HEK293T (cell line): ENCODE measurements at regions not wholly inside any gene's neighbourhood (a gene's known extent, or its start where the extent isn't known, plus 50 kb on each side); places are given as distances from the start of the nearest gene placed in this dataset.

Experiments used
- CTCF ChIA-PET: fragments of 350-600 bp; formaldehyde crosslinking; extraction: SDS; loops from one replicate; lab custom pipeline; 2021; ENCODE audit warnings: antibody characterized with exemption, inconsistent platforms; lab: Yijun Ruan, JAX
- POLR2A ChIA-PET: fragments of 350-600 bp; formaldehyde crosslinking; extraction: SDS; loops from one replicate; lab custom pipeline; 2020; ENCODE audit warnings: antibody characterized with exemption, inconsistent platforms; lab: Yijun Ruan, JAX
- DNase-seq: peaks from one replicate; pipeline ENCODE4 v3.0.0; 2012; ENCODE audit warnings: mixed read lengths; ENCODE audit errors: extremely low spot score
- ARNT ChIP-seq: fragments of 450-650 bp; IDR thresholded peaks from 2 replicates; pipeline ENCODE4 v1.6.1; 2017; ENCODE audit warnings: mild to moderate bottlenecking
- BHLHE40 ChIP-seq: fragments of 450-650 bp; IDR thresholded peaks from 2 replicates; pipeline ENCODE4 v1.6.1; 2016; ENCODE audit warnings: mild to moderate bottlenecking, moderate library complexity, borderline replicate concordance
- CTBP1 ChIP-seq: fragments of 450-650 bp; IDR thresholded peaks from 2 replicates; pipeline ENCODE4 v1.6.1; 2016; ENCODE audit warnings: borderline replicate concordance
- ELF4 ChIP-seq: fragments of 450-650 bp; IDR thresholded peaks from 2 replicates; pipeline ENCODE4 v1.6.1; 2017; ENCODE audit warnings: antibody characterized with exemption
- FOXA1 ChIP-seq: fragments of 450-650 bp; IDR thresholded peaks from 2 replicates; pipeline ENCODE4 v1.6.1; 2016; ENCODE audit warnings: mild to moderate bottlenecking
- FOXK2 ChIP-seq: fragments of 450-650 bp; IDR thresholded peaks from 2 replicates; pipeline ENCODE4 v1.6.1; 2016; ENCODE audit warnings: mild to moderate bottlenecking
- FOXM1 ChIP-seq: fragments of 450-650 bp; IDR thresholded peaks from 2 replicates; pipeline ENCODE4 v1.6.1; 2017; ENCODE audit warnings: mild to moderate bottlenecking, borderline replicate concordance
- HDGF ChIP-seq: fragments of 450-650 bp; IDR thresholded peaks from 2 replicates; pipeline ENCODE4 v1.6.1; 2017; ENCODE audit warnings: antibody characterized with exemption, borderline replicate concordance
- L3MBTL2 ChIP-seq: fragments of 450-650 bp; conservative IDR thresholded peaks from 2 replicates; pipeline ENCODE4 v1.6.1; 2016; ENCODE audit warnings: mild to moderate bottlenecking
- LEF1 ChIP-seq: fragments of 450-650 bp; IDR thresholded peaks from 2 replicates; pipeline ENCODE4 v1.6.1; 2017; ENCODE audit warnings: mild to moderate bottlenecking, borderline replicate concordance
- NFRKB ChIP-seq: fragments of 450-650 bp; IDR thresholded peaks from 2 replicates; pipeline ENCODE4 v1.6.1; 2016; ENCODE audit warnings: mild to moderate bottlenecking, moderate library complexity
- SP1 ChIP-seq: fragments of 450-650 bp; IDR thresholded peaks from 2 replicates; pipeline ENCODE4 v1.6.1; 2017
- SUZ12 ChIP-seq: fragments of 450-650 bp; IDR thresholded peaks from 2 replicates; pipeline ENCODE4 v1.6.1; 2016; ENCODE audit warnings: mild to moderate bottlenecking
- TARDBP ChIP-seq: fragments of 450-650 bp; IDR thresholded peaks from 2 replicates; pipeline ENCODE4 v1.6.1; 2016
- ZNF384 ChIP-seq: fragments of 450-650 bp; IDR thresholded peaks from 2 replicates; pipeline ENCODE4 v1.6.1; 2016
- TF ChIP-seq, protein P1 (sequence below): fragments of 450-650 bp; IDR thresholded peaks from 2 replicates; pipeline ENCODE4 v1.6.1; 2016

DNA sequence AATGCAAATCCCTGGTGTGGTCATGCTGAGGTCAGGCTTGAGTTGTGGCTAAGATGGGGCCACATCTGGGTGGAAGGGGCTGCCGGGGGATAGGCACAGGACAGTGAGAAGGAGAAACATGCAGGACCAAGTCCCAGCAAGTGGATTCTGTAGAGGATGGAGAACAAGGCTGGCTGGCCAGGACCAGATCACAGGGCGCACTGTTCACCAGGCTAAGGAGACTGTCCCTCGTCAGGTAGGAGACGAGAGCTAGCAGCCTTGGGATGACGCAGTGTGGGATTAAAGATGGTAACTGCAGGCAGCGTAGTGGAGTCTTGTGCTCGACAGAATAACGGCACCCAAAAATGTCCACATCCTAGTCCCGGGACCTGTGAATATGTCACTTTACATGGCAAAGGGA, 336.1 kb downstream of the BCL11B start:
- POLR2A ChIA-PET, result no interaction called here
- TF ChIP-seq L3MBTL2, result no peak
- no peak for TF ChIP-seq SUZ12
- TF ChIP-seq ELF4, result no peak
- no peak for TF ChIP-seq TARDBP
- TF ChIP-seq HDGF, result no peak
- no peak for TF ChIP-seq FOXA1
- TF ChIP-seq LEF1, result no peak
- TF ChIP-seq FOXM1, result no peak
- TF ChIP-seq BHLHE40, result no peak
- TF ChIP-seq FOXK2, result no peak
- no peak for TF ChIP-seq ARNT
- CTCF ChIA-PET, result interaction anchor here (0.6 kb wide), 1 partner anchor 237 kb away, joined by 5 read pairs; no protein-coding TSS in a partner anchor
- DNase-seq, result no peak

GRCh38 chr14:98937021-98937420, 335.0 kb downstream of the BCL11B start:
- POLR2A ChIA-PET, result no interaction called here
- DNase-seq, result no peak
- CTCF ChIA-PET, result no interaction called here
- TF ChIP-seq SUZ12 (no peak), TARDBP (no peak), FOXK2 (no peak), FOXA1 (no peak), SP1 (no peak)
- TF ChIP-seq, protein P1, sequence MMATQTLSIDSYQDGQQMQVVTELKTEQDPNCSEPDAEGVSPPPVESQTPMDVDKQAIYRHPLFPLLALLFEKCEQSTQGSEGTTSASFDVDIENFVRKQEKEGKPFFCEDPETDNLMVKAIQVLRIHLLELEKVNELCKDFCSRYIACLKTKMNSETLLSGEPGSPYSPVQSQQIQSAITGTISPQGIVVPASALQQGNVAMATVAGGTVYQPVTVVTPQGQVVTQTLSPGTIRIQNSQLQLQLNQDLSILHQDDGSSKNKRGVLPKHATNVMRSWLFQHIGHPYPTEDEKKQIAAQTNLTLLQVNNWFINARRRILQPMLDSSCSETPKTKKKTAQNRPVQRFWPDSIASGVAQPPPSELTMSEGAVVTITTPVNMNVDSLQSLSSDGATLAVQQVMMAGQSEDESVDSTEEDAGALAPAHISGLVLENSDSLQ, result no peak

DNA sequence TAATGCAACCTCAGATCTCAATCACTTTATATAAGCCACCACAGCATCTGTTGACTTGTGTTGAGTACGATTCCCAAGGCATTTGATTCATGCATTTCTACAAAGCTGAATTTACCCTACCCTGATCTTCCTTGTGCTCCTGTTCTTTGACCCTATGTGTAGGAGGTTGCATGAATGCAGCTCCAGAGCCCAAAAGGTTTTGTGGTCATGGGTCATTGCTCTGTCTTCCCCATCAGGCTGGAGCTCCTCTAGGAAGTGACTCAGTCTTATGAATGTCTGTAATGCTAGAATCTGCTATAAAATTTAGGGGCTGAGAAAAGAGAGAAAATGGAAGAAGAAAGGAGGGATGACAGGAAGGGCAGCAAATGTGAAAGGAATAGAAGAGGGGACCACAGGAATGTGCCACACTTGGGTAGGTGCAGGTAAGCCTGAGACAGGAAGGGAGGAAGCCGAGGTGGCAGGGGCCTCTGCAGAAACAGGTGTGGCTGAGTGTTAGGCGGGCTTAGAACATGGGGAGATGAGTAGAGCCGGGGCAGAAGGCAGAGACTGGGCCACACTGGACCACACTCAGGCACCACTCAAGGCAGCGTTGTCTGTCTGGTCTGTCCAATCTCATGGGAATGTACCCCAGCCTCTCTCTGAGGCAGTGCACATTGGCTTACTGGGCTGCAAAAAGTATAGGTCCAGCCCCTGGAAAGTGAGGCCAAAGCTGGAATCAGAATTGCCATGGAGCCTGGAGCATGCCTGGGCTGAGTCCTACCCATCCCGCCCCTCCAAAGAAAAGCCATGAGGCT, 334.1 kb downstream of the BCL11B start:
- ChIA-PET POLR2A (no interaction called here), CTCF (no interaction called here)
- no peak for DNase-seq
- TF ChIP-seq FOXA1 (no peak), FOXK2 (no peak), ELF4 (no peak), L3MBTL2 (no peak), ZNF384 (no peak), TARDBP (no peak), HDGF (no peak), ARNT (no peak), NFRKB (no peak), CTBP1 (no peak), FOXM1 (no peak), SUZ12 (no peak), LEF1 (no peak), SP1 (no peak)
- TF ChIP-seq, protein P1, result no peak

GRCh38 chr14:98940693-98941437, 331.1 kb downstream of the BCL11B start:
- DNase-seq, result no peak
- TF ChIP-seq LEF1 (no peak), FOXA1 (no peak), SUZ12 (no peak), TARDBP (no peak), SP1 (no peak), L3MBTL2 (no peak), BHLHE40 (no peak), NFRKB (no peak)
- TF ChIP-seq, protein P1, result no peak
- ChIA-PET POLR2A (no interaction called here), CTCF (no interaction called here)

DNA sequence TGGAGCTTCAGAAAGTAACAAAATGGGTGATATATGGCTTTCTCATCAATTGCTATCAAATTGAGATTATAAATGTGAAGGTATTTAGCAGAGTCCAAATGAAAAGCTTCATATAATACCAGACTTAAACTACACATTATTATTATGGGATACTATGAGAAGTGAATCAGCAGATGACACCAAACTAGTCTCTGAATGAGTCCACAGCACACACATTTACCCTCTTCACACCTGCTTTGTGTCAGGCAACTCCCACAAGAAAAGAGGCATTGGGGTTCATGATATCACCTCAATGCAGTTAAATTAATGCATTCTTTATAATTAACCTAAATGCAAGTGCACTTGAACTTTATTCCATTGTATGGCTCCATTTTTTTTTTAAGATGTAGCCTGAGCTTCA, 330.5 kb downstream of the BCL11B start:
- TF ChIP-seq HDGF, result no peak
- TF ChIP-seq TARDBP, result no peak
- TF ChIP-seq CTBP1, result no peak
- TF ChIP-seq ELF4, result no peak
- no peak for TF ChIP-seq ZNF384
- TF ChIP-seq FOXA1, result no peak
- no peak for TF ChIP-seq LEF1
- no peak for TF ChIP-seq FOXM1
- no peak for DNase-seq
- ChIA-PET POLR2A (no interaction called here), CTCF (no interaction called here)

GRCh38 chr14:98943907-98944306, 328.1 kb downstream of the BCL11B start:
- ChIA-PET POLR2A (no interaction called here), CTCF (no interaction called here)
- DNase-seq, result no peak
- TF ChIP-seq BHLHE40 (no peak), NFRKB (no peak), FOXM1 (no peak), FOXK2 (no peak), ARNT (no peak), L3MBTL2 (no peak), SP1 (no peak), TARDBP (no peak), LEF1 (no peak), HDGF (no peak)
- TF ChIP-seq, protein P1, result no peak
